Esophagus (tissue), 2 donors: ENCODE measurements at regions not wholly inside any gene's neighbourhood (a gene's known extent, or its start where the extent isn't known, plus 50 kb on each side); places are given as distances from the start of the nearest gene placed in this dataset.
"Not testable (repeated sequence)": the region's sequence is repeated elsewhere in the genome, so short reads cannot be mapped to it uniquely, and the experiment has no call there.

ENCODE experiments used
- H3K27ac ChIP-seq, 2 donors: one replicate each; pipeline ENCODE4 v1.5.1; 2013; ENCODE audit warnings: low read depth in 2 of 2, mild to moderate bottlenecking in 2 of 2, inconsistent platforms in 1 of 2, low read length in 1 of 2, moderate library complexity in 1 of 2
- H3K27me3 ChIP-seq, 2 donors: one replicate each; pipeline ENCODE4 v1.6.1; 2013; ENCODE audit warnings: low read length in 2 of 2, control low read depth in 1 of 2, mild to moderate bottlenecking in 1 of 2; ENCODE audit not compliant: insufficient read depth in 2 of 2, control insufficient read depth in 1 of 2
- H3K36me3 ChIP-seq, 2 donors: one replicate each; pipeline ENCODE4 v1.6.1; 2013; ENCODE audit warnings: low read length in 1 of 2; ENCODE audit not compliant: control insufficient read depth in 2 of 2, insufficient read depth in 2 of 2
- H3K4me1 ChIP-seq, 2 donors: one replicate each; pipeline ENCODE4 v1.6.1; 2013; ENCODE audit warnings: low read length in 1 of 2; ENCODE audit not compliant: control insufficient read depth in 2 of 2, insufficient read depth in 2 of 2
- H3K4me3 ChIP-seq, 2 donors: one replicate each; pipeline ENCODE4 v1.5.1; 2013; ENCODE audit warnings: low read length in 2 of 2, mild to moderate bottlenecking in 2 of 2, low read depth in 1 of 2, moderate library complexity in 1 of 2
- H3K9me3 ChIP-seq, 2 donors: one replicate each; pipeline ENCODE4 v1.6.1; 2013; ENCODE audit warnings: mild to moderate bottlenecking in 2 of 2, low read depth in 1 of 2, low read length in 1 of 2, moderate library complexity in 1 of 2; ENCODE audit not compliant: control insufficient read depth in 2 of 2, insufficient read depth in 1 of 2
- WGBS, 2 donors: extraction: QIAGEN DNeasy Blood & Tissue Kit; methylation state at CpG; one replicate each; pipeline ENCODE4 v1.1.7; 2013; 5-methylcytosine and 5-hydroxymethylcytosine counted together
- donor health status: healthy with polysubstance abuse.
- donor health status: Bipolar disorder and iron deficiency.

GRCh38 chr1:98299313-98299712, 362.2 kb upstream of the SNX7 start:
- no peaks in the 10 kb centered on the region for H3K27me3 ChIP-seq
- no peak overlapping the region for H3K4me3 ChIP-seq
- H3K4me1 ChIP-seq: no peaks in the 10 kb centered on the region
- H3K36me3 ChIP-seq: no peaks in the 10 kb centered on the region
- no peaks in the 10 kb centered on the region for H3K9me3 ChIP-seq
- no peak overlapping the region for H3K27ac ChIP-seq

GRCh38 chr1:98298319-98298718, 363.2 kb upstream of the SNX7 start:
- Histone ChIP-seq H3K36me3 (no peaks in the 10 kb centered on the region), H3K4me3 (no peak overlapping the region), H3K27me3 (no peaks in the 10 kb centered on the region), H3K27ac (no peak overlapping the region), H3K4me1 (no peaks in the 10 kb centered on the region), H3K9me3 (no peaks in the 10 kb centered on the region)
- 83 to 86% methylated on average over 2 of the region's 2 CpGs for WGBS, 2 donors

GRCh38 chr1:98296681-98297080, 364.8 kb upstream of the SNX7 start:
- WGBS, 2 donors: 83 to 92% methylated on average over 1 of the region's 1 CpG
- H3K36me3 ChIP-seq: no peaks in the 10 kb centered on the region

GRCh38 chr1:98294127-98294526, 367.4 kb upstream of the SNX7 start:
- WGBS, 2 donors: 75 to 91% methylated on average over 2 of the region's 2 CpGs
- H3K36me3 ChIP-seq: no peaks in the 10 kb centered on the region
- no peak overlapping the region for H3K4me3 ChIP-seq
- no peaks in the 10 kb centered on the region for H3K9me3 ChIP-seq
- H3K27me3 ChIP-seq: no peaks in the 10 kb centered on the region
- H3K27ac ChIP-seq: no peak overlapping the region
- H3K4me1 ChIP-seq: no peaks in the 10 kb centered on the region

More at GRCh38 chr1:98296681-98297080, 364.8 kb upstream of the SNX7 start:
- H3K9me3 ChIP-seq: no peaks in the 10 kb centered on the region
- no peak overlapping the region for H3K27ac ChIP-seq
- H3K4me1 ChIP-seq: no peaks in the 10 kb centered on the region
- H3K4me3 ChIP-seq: no peak overlapping the region
- H3K27me3 ChIP-seq: no peaks in the 10 kb centered on the region

- no peak overlapping the region for H3K4me3 ChIP-seq
- no peak overlapping the region for H3K27ac ChIP-seq
- no peaks in the 10 kb centered on the region for H3K9me3 ChIP-seq
- no peaks in the 10 kb centered on the region for H3K36me3 ChIP-seq
- H3K4me1 ChIP-seq: no peaks in the 10 kb centered on the region
- H3K27me3 ChIP-seq: no peaks in the 10 kb centered on the region
Observed at GRCh38 chr1:98292994-98293393, 368.5 kb upstream of the SNX7 start.

GRCh38 chr1:98289311-98289710, 368.5 kb upstream of the DPYD start:
- WGBS, 2 donors: 82% methylated on average over 1 of the region's 1 CpG
- Histone ChIP-seq H3K4me3 (no peak overlapping the region), H3K4me1 (no peaks in the 10 kb centered on the region), H3K27ac (no peak overlapping the region), H3K36me3 (no peaks in the 10 kb centered on the region), H3K27me3 (no peaks in the 10 kb centered on the region), H3K9me3 (no peaks in the 10 kb centered on the region)

GRCh38 chr1:98288494-98288893, 367.7 kb upstream of the DPYD start:
- Histone ChIP-seq H3K4me1 (no peaks in the 10 kb centered on the region), H3K4me3 (no peak overlapping the region), H3K27me3 (no peaks in the 10 kb centered on the region), H3K27ac (no peak overlapping the region), H3K9me3 (no peaks in the 10 kb centered on the region), H3K36me3 (no peaks in the 10 kb centered on the region)
- 88 to 95% methylated on average over 2 of the region's 2 CpGs for WGBS, 2 donors

GRCh38 chr1:98287626-98288025, 366.8 kb upstream of the DPYD start:
- H3K4me1 ChIP-seq: no peaks in the 10 kb centered on the region
- no peaks in the 10 kb centered on the region for H3K27me3 ChIP-seq
- no peak overlapping the region for H3K4me3 ChIP-seq
- H3K27ac ChIP-seq: no peak overlapping the region
- 74 to 82% methylated on average over 2 of the region's 2 CpGs for WGBS, 2 donors
- H3K9me3 ChIP-seq: no peaks in the 10 kb centered on the region
- no peaks in the 10 kb centered on the region for H3K36me3 ChIP-seq

GRCh38 chr1:98286656-98287055, 365.8 kb upstream of the DPYD start:
- Histone ChIP-seq H3K27me3 (no peaks in the 10 kb centered on the region), H3K9me3 (no peaks in the 10 kb centered on the region), H3K4me3 (no peak overlapping the region), H3K27ac (no peak overlapping the region), H3K36me3 (no peaks in the 10 kb centered on the region), H3K4me1 (no peaks in the 10 kb centered on the region)
- WGBS, 2 donors: 33 to 55% methylated on average over 1 of the region's 1 CpG

- H3K27me3 ChIP-seq, H3K27ac ChIP-seq, H3K36me3 ChIP-seq, H3K4me1 ChIP-seq, H3K9me3 ChIP-seq, H3K4me3 ChIP-seq: not testable (repeated sequence)
- WGBS, 2 donors: 60 to 63% methylated on average over 2 of the region's 2 CpGs
Observed at GRCh38 chr1:98285286-98285685, 364.5 kb upstream of the DPYD start.
